ENCODE measurements at regions not wholly inside any gene's neighbourhood (a gene's known extent, or its start where the extent isn't known, plus 50 kb on each side); places are given as distances from the start of the nearest gene placed in this dataset.

DNA sequence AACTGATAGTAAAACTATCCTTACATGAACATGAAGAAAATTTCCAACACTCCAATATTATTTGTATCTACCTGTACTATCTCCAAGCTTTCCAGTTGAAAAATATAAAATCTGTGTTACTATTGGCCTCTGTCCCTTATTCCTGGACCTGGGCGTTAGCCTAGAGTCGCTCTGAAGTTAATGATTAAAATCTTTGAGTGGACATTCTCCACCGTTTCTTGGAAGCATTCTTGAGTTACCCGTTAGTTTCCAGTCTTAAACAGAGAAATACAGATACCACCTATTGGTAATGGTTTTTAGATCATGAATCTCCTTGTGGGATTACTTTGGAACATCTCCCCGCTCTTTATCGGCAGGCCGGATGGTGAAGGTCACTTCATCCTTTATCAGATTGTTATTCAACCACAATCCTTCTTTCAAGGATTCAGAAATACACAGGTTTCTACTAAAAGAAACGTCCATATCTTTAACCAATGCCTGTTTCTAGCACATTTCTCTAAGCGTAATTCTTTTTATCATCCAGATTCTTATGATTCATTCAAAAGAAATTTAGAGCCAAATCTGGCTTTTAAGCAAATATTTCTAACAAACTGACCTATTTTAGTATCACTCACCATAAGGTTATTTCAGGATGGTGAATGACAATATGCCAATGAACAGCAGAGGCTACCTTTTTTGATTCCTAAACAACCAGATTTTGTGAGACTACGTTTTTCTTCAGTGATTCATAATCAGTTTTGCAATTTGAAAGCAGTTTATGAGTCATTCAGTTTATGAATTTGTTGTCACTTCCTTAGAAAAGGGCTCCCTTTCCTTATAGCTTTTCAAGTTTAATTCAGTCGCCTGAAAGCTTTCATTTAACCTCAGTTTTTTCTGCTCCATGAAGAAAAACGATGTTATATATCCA lies 70.2 kb upstream of the ERRFI1 start:
- H3K27me3 ChIP-seq (ENCODE audit: control insufficient read depth in 3 of 3, insufficient read depth in 3 of 3, low read length in 3 of 3) = no peaks in the 10 kb centered on the region
- peak overlapping the region; percentile 86 to 97 (median 94) for H3K27ac ChIP-seq (ENCODE audit: low read depth in 1 of 3, low read length in 2 of 3)
- 16 to 42% (median 25%) methylated on average over 12 of the region's 12 CpGs for WGBS, 3 donors
- peaks cover 0 to 3% of the 10 kb centered on the region in 2 donors for H3K9me3 ChIP-seq (ENCODE audit: control insufficient read depth in 2 of 2, insufficient read depth in 1 of 2, low read depth in 1 of 2, low read length in 1 of 2)
- peaks cover 0 to 53% (median 11%) of the 10 kb centered on the region in 3 donors for H3K4me1 ChIP-seq (ENCODE audit: control insufficient read depth in 3 of 3, insufficient read depth in 2 of 3, low read depth in 1 of 3, low read length in 2 of 3)
- H3K36me3 ChIP-seq (ENCODE audit: control insufficient read depth in 3 of 3, insufficient read depth in 2 of 3, low read depth in 1 of 3, low read length in 3 of 3) = no peaks in the 10 kb centered on the region
- peak; percentile 66 to 68 for DNase-seq
- H3K4me3 ChIP-seq (ENCODE audit: low read depth in 1 of 3, low read length in 3 of 3) = no peak overlapping the region
- no peak for FAIRE-seq

DNA sequence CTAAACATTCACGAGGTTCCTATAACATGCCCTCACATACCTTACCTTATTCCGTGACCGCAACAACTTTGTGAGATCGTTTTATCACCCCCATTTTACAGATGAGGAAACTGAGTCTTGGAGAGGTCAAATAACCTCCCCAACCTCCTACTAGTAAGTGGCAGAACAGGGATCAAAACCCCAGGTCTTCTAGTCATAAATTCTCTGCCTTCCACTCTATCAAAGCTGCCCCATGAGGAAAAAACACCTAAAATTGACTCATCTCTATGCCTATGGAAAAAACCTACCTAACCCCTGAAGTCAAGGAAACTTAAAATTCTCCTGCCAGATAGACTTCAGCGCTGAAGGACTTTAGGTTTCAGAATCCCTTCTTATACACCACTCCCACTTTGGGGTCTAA lies 69.5 kb upstream of the ERRFI1 start:
- 93 to 95% (median 94%) methylated on average over 5 of the region's 5 CpGs for WGBS, 3 donors
- FAIRE-seq = no peak

DNA sequence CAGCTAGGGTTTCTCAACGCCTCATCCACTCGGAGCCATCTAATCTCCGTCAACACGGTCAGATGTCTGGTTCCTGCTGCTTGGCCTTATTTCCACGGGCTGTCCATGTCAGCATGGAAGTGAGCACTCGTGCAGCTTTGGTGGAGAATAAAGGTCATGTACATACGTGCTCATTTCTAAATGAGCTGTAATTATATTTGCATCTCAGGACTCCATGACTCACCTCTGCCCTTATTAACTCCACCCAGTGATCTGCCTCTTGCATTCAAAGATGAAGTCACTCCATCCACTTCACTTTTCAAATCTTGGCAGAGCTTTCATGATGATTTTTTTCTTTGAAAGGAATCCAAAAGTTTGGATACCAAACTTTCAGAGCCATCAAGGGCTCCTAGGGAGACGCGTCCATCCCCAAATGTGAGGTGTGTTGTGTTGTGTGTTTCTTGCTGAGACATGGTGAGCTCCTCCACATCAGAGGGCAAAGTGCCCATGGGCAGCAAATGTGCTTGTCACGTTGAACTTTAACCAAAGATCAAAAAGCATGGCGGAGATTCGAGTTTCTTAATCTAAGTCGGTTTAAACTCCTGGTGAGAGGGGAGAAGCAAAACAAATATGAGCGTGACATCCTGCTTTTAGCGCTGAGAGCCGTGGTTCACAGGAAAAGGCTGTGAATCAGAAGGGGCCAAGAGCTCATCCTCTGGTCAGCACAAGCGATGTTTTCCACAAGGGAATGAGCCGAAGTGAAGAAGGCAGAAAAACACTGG lies 68.6 kb upstream of the ERRFI1 start:
- peak; percentile 89 to 96 for DNase-seq
- H3K4me1 ChIP-seq (ENCODE audit: control insufficient read depth in 3 of 3, insufficient read depth in 2 of 3, low read depth in 1 of 3, low read length in 2 of 3) = peaks cover 2 to 53% (median 11%) of the 10 kb centered on the region in 3 donors
- no peak overlapping the region for H3K4me3 ChIP-seq (ENCODE audit: low read depth in 1 of 3, low read length in 3 of 3)
- peak overlapping the region; percentile 86 to 93 (median 93) for H3K27ac ChIP-seq (ENCODE audit: low read depth in 1 of 3, low read length in 2 of 3)
- WGBS, 3 donors = 14 to 44% (median 37%) methylated on average over 18 of the region's 18 CpGs
- no peaks in the 10 kb centered on the region for H3K36me3 ChIP-seq (ENCODE audit: control insufficient read depth in 3 of 3, insufficient read depth in 2 of 3, low read depth in 1 of 3, low read length in 3 of 3)
- H3K9me3 ChIP-seq (ENCODE audit: control insufficient read depth in 2 of 2, insufficient read depth in 1 of 2, low read depth in 1 of 2, low read length in 1 of 2) = peaks cover 0 to 3% of the 10 kb centered on the region in 2 donors
- FAIRE-seq = no peak
- H3K27me3 ChIP-seq (ENCODE audit: control insufficient read depth in 3 of 3, insufficient read depth in 3 of 3, low read length in 3 of 3) = no peaks in the 10 kb centered on the region

More for the DNA sequence above, 69.5 kb upstream of the ERRFI1 start:
- H3K9me3 ChIP-seq (ENCODE audit: control insufficient read depth in 2 of 2, insufficient read depth in 1 of 2, low read depth in 1 of 2, low read length in 1 of 2) = peaks cover 0 to 3% of the 10 kb centered on the region in 2 donors
- H3K36me3 ChIP-seq (ENCODE audit: control insufficient read depth in 3 of 3, insufficient read depth in 2 of 3, low read depth in 1 of 3, low read length in 3 of 3) = no peaks in the 10 kb centered on the region
- DNase-seq = no peak
- no peaks in the 10 kb centered on the region for H3K27me3 ChIP-seq (ENCODE audit: control insufficient read depth in 3 of 3, insufficient read depth in 3 of 3, low read length in 3 of 3)
- H3K4me1 ChIP-seq (ENCODE audit: control insufficient read depth in 3 of 3, insufficient read depth in 2 of 3, low read depth in 1 of 3, low read length in 2 of 3) = peaks cover 0 to 53% (median 11%) of the 10 kb centered on the region in 3 donors
- no peak overlapping the region for H3K4me3 ChIP-seq (ENCODE audit: low read depth in 1 of 3, low read length in 3 of 3)
- H3K27ac ChIP-seq (ENCODE audit: low read depth in 1 of 3, low read length in 2 of 3) = peak overlapping the region; percentile 86 to 93 (median 86)

DNA sequence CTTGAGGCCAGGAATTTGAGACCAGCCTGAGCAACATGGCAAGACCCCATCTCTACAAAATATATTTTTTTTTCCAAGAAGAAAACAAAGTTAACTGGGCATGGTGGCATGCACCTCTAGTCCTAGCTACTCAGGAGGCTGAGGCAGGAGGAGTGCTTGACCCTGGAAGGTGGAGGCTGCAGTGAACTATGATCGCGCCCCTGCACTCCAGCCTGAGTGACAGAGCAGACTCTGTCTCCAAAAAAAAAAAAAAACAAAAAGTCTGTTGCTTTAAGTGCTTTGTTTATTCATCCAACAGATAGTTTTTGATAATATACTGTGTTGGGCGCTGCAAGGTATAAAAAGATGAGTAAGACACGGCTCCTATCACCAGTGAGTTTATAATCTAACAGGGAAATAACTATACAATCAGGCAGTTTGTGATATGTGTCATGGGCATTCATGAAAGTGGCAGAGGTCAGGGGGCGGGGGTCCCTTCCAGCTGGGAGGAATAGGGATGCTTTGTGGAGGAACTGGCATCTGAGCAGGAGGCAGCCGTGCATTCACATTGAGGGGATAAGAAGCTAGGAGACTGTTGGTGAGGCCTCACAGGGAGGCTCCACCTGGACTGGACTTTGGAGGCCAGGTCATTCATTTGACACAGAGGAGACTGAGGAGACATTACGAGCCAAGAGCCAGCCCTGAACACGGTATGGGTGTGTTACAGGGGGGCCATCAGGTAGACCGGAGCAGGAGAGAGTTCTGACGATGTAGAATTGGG lies 67.3 kb upstream of the ERRFI1 start:
- Histone ChIP-seq H3K27ac (ENCODE audit: low read depth in 1 of 3, low read length in 2 of 3) (peak overlapping the region; percentile 86 to 93 (median 90)), H3K4me1 (ENCODE audit: control insufficient read depth in 3 of 3, insufficient read depth in 2 of 3, low read depth in 1 of 3, low read length in 2 of 3) (peaks cover 4 to 53% (median 11%) of the 10 kb centered on the region in 3 donors), H3K27me3 (ENCODE audit: control insufficient read depth in 3 of 3, insufficient read depth in 3 of 3, low read length in 3 of 3) (no peaks in the 10 kb centered on the region), H3K4me3 (ENCODE audit: low read depth in 1 of 3, low read length in 3 of 3) (no peak overlapping the region), H3K9me3 (ENCODE audit: control insufficient read depth in 2 of 2, insufficient read depth in 1 of 2, low read depth in 1 of 2, low read length in 1 of 2) (peaks cover 0 to 3% of the 10 kb centered on the region in 2 donors), H3K36me3 (ENCODE audit: control insufficient read depth in 3 of 3, insufficient read depth in 2 of 3, low read depth in 1 of 3, low read length in 3 of 3) (no peaks in the 10 kb centered on the region)
- no peak for FAIRE-seq
- WGBS, 3 donors = 50 to 82% (median 66%) methylated on average over 10 of the region's 10 CpGs
- DNase-seq = peak; percentile 55 to 77

DNA sequence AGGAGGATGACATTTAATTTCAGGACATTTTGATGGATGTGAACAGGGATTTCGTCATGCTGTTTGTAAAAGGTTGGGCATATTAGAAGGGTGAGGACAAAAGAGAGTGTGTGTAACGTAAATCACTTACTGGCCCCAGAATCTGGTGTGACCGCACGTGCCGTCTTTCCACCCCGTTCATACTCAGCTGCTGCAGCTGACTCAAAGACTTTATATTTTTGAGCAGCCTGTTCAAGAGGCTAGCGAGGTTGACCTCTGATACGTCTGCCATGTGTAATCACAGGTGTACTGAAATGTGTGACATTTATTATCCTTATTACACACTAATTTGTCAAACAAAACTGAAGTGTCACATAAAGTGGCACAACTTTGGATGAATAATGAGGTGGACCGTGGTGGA lies 66.5 kb upstream of the ERRFI1 start:
- H3K27ac ChIP-seq (ENCODE audit: low read depth in 1 of 3, low read length in 2 of 3) = peak overlapping the region; percentile 82 to 93 (median 86)

DNA sequence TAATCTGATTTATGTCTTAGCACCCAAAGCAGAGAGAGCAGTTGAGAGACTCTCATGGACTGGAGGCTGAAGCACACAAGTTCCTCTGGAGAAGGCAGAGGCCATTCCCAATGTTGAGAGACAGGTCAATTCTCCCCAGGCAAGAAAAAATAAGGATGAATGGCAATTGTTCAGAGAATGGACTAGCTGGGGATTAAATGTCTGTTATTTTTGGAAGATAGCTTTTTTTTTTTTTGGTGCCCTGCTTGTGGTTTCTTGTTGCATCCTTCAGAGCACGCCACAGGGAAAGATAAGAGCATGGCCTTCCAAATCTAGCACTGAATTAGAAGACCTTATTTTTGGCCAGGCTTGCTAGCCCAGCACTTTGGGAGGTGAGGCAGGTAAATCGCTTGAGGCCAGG lies 65.6 kb upstream of the ERRFI1 start:
- H3K36me3 ChIP-seq (ENCODE audit: control insufficient read depth in 3 of 3, insufficient read depth in 2 of 3, low read depth in 1 of 3, low read length in 3 of 3) = no peaks in the 10 kb centered on the region
- no peaks in the 10 kb centered on the region for H3K27me3 ChIP-seq (ENCODE audit: control insufficient read depth in 3 of 3, insufficient read depth in 3 of 3, low read length in 3 of 3)
- peaks cover 0 to 3% of the 10 kb centered on the region in 2 donors for H3K9me3 ChIP-seq (ENCODE audit: control insufficient read depth in 2 of 2, insufficient read depth in 1 of 2, low read depth in 1 of 2, low read length in 1 of 2)
- H3K27ac ChIP-seq (ENCODE audit: low read depth in 1 of 3, low read length in 2 of 3) = peak overlapping the region; percentile 19 to 62 (median 45)
- FAIRE-seq (no peak), DNase-seq (no peak)
- no peak overlapping the region for H3K4me3 ChIP-seq (ENCODE audit: low read depth in 1 of 3, low read length in 3 of 3)
- H3K4me1 ChIP-seq (ENCODE audit: control insufficient read depth in 3 of 3, insufficient read depth in 2 of 3, low read depth in 1 of 3, low read length in 2 of 3) = peaks cover 4 to 43% (median 9%) of the 10 kb centered on the region in 3 donors
- WGBS, 3 donors = 92 to 95% (median 93%) methylated on average over 2 of the region's 2 CpGs

More for the DNA sequence above, 66.5 kb upstream of the ERRFI1 start:
- DNase-seq = peak; percentile 51 to 76
- Histone ChIP-seq H3K36me3 (ENCODE audit: control insufficient read depth in 3 of 3, insufficient read depth in 2 of 3, low read depth in 1 of 3, low read length in 3 of 3) (no peaks in the 10 kb centered on the region), H3K27me3 (ENCODE audit: control insufficient read depth in 3 of 3, insufficient read depth in 3 of 3, low read length in 3 of 3) (no peaks in the 10 kb centered on the region), H3K4me3 (ENCODE audit: low read depth in 1 of 3, low read length in 3 of 3) (no peak overlapping the region), H3K4me1 (ENCODE audit: control insufficient read depth in 3 of 3, insufficient read depth in 2 of 3, low read depth in 1 of 3, low read length in 2 of 3) (peaks cover 4 to 49% (median 11%) of the 10 kb centered on the region in 3 donors), H3K9me3 (ENCODE audit: control insufficient read depth in 2 of 2, insufficient read depth in 1 of 2, low read depth in 1 of 2, low read length in 1 of 2) (peaks cover 0 to 3% of the 10 kb centered on the region in 2 donors)
- WGBS, 3 donors = 32 to 74% (median 48%) methylated on average over 9 of the region's 9 CpGs
- FAIRE-seq = no peak

DNA sequence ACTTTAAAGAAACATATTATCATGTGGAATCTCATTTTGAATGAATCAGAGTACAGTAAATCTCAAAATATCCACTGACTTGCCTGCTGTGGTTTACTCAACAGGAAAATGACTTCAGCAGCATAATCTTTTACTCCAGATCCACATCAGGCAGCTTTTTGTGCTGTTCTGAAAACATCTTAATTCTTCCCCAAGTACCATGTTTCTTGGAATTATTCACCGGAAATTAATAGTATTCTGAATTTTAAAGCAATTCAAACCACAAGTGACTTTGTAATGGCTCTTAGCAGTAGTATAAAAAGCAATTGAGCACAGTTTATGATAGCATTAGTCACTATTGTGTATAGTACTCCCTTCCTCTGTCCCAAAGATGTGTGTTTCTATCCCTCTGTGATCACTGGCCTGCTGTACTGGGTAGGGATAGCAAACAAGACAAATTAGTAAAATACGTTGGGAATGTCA lies 64.2 kb upstream of the ERRFI1 start:
- peak overlapping the region in 2 of 3 donors; percentile 27 to 69 for H3K27ac ChIP-seq (ENCODE audit: low read depth in 1 of 3, low read length in 2 of 3)
- H3K4me3 ChIP-seq (ENCODE audit: low read depth in 1 of 3, low read length in 3 of 3) = no peak overlapping the region
- peaks cover 0 to 3% of the 10 kb centered on the region in 2 donors for H3K9me3 ChIP-seq (ENCODE audit: control insufficient read depth in 2 of 2, insufficient read depth in 1 of 2, low read depth in 1 of 2, low read length in 1 of 2)
- no peaks in the 10 kb centered on the region for H3K27me3 ChIP-seq (ENCODE audit: control insufficient read depth in 3 of 3, insufficient read depth in 3 of 3, low read length in 3 of 3)
- no peaks in the 10 kb centered on the region for H3K36me3 ChIP-seq (ENCODE audit: control insufficient read depth in 3 of 3, insufficient read depth in 2 of 3, low read depth in 1 of 3, low read length in 3 of 3)
- WGBS, 3 donors = 67 to 82% (median 79%) methylated on average over 2 of the region's 2 CpGs
- H3K4me1 ChIP-seq (ENCODE audit: control insufficient read depth in 3 of 3, insufficient read depth in 2 of 3, low read depth in 1 of 3, low read length in 2 of 3) = peaks cover 3 to 31% (median 4%) of the 10 kb centered on the region in 3 donors
- DNase-seq (peak in 1 of 2 donors; percentile 36), FAIRE-seq (no peak)
